LNCAP (cell line): ENCODE measurements at regions not wholly inside any gene's neighbourhood (a gene's known extent, or its start where the extent isn't known, plus 50 kb on each side); places are given as distances from the start of the nearest gene placed in this dataset.

Source experiments
- TF ChIP-seq, protein P1 (sequence below): fragments of 450-650 bp; IDR thresholded peaks from 2 replicates; pipeline ENCODE4 v1.5.1; 2017; ENCODE audit warnings: mild to moderate bottlenecking

GRCh38 chr2:2940061-2940460 lies 437.6 kb downstream of the EIPR1 start:
- TF ChIP-seq, protein P1, sequence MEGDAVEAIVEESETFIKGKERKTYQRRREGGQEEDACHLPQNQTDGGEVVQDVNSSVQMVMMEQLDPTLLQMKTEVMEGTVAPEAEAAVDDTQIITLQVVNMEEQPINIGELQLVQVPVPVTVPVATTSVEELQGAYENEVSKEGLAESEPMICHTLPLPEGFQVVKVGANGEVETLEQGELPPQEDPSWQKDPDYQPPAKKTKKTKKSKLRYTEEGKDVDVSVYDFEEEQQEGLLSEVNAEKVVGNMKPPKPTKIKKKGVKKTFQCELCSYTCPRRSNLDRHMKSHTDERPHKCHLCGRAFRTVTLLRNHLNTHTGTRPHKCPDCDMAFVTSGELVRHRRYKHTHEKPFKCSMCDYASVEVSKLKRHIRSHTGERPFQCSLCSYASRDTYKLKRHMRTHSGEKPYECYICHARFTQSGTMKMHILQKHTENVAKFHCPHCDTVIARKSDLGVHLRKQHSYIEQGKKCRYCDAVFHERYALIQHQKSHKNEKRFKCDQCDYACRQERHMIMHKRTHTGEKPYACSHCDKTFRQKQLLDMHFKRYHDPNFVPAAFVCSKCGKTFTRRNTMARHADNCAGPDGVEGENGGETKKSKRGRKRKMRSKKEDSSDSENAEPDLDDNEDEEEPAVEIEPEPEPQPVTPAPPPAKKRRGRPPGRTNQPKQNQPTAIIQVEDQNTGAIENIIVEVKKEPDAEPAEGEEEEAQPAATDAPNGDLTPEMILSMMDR: no peak

- TF ChIP-seq, protein P1: no peak
These were observed 438.4 kb downstream of the EIPR1 start for GRCh38 chr2:2939078-2939795.

GRCh38 chr2:2938481-2938880 lies 439.1 kb downstream of the EIPR1 start:
- TF ChIP-seq, protein P1: no peak

- TF ChIP-seq, protein P1: no peak
These were observed 442.0 kb downstream of the EIPR1 start for GRCh38 chr2:2935445-2936149.

GRCh38 chr2:2933426-2933825 lies 444.2 kb downstream of the EIPR1 start:
- TF ChIP-seq, protein P1: no peak

- TF ChIP-seq, protein P1: no peak
These were observed 444.8 kb downstream of the EIPR1 start for GRCh38 chr2:2932692-2933305.

- TF ChIP-seq, protein P1: no peak
These were observed 445.4 kb downstream of the EIPR1 start for GRCh38 chr2:2932189-2932588.
